CD4-positive, alpha-beta T cell treated with Interferon gamma for 1 hour (primary cell): ENCODE measurements at regions not wholly inside any gene's neighbourhood (a gene's known extent, or its start where the extent isn't known, plus 50 kb on each side); places are given as distances from the start of the nearest gene placed in this dataset.
A peak's percentile ranks its signal among the peaks of the same experiment; 100 is the strongest.
"Not testable (repeated sequence)": the region's sequence is repeated elsewhere in the genome, so short reads cannot be mapped to it uniquely, and the experiment has no call there.

Experiments used
- DNase-seq: peaks from one replicate; pipeline ENCODE4 v3.0.0-alpha.2; 2020

DNA sequence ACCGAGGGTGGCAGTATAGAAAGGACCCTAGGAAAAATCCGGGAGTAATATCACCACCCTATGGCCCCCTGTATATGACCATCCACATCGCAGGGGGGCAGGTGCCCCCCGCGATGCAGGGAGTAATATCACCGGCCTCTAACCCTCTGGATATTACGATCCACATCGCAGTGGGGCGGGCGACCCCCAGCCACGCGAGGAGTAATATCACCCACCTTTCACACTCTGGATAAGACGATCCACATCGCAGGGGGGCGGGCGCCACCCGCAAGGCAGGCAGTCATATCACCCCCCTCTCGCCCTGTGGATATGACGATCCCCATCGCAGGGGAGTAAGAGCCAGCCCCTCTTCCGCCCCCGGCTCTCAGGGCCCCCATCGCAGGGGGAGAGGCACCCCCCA, 76.7 kb upstream of the RUBCNL start:
- DNase-seq = no peak

DNA sequence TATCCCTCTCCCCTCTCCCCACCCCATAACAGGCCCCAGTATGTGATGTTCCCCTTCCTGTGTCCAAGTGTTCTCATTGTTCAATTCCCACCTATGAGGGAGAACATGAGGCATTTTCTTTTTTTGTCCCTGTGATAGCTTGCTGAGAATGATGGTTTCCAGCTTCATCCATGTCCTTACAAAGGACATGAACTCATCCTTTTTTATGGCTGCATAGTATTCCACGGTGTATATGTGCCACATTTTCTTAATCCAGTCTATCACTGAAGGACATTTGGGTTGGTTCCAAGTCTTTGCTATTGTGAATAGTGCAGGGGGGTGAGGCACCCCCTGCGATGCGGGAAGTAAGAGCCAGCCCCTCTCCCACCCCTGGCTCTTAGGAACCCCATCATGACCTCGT, 73.2 kb upstream of the RUBCNL start:
- DNase-seq = not testable (repeated sequence)

DNA sequence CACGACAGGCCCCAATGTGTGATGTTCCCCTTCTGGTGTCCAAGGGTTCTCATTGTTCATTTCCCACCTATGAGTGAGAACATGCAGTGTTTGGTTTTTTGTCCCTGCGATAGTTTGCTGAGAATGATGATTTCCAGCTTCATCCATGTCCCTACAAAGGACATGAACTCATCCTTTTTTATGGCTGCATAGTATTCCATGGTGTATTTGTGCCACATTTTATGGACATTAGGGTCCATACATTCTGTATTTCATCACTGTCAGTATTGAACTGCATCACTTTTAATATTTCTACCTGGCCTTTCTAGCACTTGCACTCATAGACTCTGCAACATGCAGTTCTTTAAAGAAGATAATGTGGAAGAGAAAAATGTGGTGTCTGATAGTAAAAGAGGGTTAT, 70.2 kb upstream of the RUBCNL start:
- not testable (repeated sequence) for DNase-seq

DNA sequence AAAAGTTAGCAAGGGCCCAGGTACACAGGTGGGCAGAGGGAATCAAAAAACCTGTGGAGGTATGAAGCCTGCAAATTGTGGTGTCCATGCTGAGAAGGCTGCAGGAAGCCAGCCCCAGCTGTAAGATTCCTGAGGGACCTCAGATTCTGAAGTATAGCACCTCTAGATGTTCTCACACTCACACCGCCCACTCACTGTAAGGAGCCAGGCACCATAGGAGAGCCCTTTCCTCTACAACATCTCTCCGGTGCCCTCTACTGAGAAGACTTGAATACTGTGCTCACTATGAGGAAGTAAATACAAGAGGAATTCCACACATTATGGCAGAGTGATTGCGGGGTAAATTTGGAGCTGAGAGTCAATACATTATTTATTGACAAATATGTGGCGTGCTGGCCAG, 68.9 kb upstream of the RUBCNL start:
- peak; percentile 29 for DNase-seq

DNA sequence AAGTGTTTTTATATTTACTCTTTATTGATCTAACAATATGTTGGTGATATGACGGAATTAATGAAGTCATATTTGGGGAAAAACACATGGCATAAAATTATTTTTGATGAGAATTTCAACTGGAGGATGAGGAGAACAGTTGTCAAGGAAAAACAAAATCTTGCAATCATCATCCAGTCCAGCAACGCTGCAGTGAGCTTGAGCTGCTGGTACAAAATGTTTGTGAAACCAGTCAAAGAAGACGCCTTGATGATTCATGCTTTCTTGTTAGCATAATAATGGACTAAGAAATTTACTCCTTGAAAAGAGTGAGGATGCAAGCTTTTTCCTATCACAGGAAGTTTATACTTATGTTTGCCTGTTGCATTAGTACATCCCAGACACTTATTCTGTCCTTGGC, 64.1 kb upstream of the RUBCNL start:
- DNase-seq = not testable (repeated sequence)

DNA sequence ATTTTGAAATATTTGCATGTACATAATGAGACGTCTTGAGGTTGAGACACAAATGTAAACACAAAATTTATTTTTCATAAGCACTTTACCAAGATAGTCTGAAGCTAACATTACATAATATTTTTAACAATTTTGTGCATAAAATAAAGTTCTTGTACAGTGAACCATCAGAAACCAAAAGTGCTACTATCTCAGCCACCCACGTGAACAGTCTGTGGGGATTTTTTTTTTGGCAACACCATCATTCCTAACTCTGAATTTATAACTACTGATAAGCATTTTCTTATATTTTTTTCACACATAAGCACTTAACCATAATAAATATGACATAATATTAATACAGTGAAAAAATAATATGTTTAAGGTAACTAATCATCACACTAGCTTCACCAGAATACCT, 62.9 kb upstream of the RUBCNL start:
- DNase-seq = not testable (repeated sequence)

DNA sequence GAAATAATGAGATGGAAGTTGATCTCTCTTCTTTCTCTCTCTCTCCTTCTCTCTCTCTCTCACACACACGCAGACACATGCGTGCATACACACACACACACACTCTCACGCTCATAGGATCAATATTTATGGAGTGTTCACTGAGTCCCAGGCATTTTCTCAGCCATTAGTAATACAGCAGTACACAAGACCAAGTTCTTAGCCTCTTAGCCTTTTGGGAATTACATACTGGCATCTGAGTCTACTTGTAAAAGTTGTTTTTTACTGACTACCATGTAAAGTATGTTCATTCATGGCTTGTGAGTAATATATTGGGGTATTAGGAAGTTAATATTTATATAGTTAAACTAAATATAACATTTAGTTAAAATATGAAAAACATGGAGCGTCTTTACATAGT, 61.1 kb upstream of the RUBCNL start:
- DNase-seq = not testable (repeated sequence)

DNA sequence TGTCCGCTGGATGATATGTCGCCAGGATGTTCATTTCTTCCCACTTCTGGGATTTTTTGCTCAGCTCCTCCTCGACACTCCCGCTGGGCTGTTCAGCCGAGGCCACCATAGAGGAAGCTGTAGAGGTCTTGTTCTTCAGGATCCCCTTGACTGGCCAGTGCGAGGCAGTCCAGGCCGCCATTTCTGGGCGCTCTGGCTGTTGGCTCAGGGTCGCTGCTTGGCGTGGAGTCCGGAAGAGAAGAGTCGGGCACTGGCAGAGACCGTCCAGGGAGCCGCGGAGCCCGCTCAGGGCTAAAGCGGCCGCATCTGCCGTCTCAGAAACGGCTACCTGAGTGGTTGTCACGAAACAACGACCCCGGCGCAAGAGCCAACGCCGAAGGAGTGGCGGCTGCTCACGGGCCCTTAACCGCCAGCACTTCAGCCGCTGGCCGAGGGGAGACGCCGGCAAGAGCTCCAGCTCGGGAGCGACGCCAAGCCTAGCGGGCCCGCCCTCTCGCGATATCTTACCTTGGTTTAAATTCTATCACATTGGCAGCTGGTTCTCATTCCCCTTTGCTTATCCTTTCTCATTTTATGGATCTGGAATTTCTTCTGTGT, 50.9 kb upstream of the RUBCNL start:
- not testable (repeated sequence) for DNase-seq
